PC-3 (cell line): ENCODE measurements at regions not wholly inside any gene's neighbourhood (a gene's known extent, or its start where the extent isn't known, plus 50 kb on each side); places are given as distances from the start of the nearest gene placed in this dataset.

Experiments used
- ATAC-seq: fragments of 200-7000 bp; cut with Tn5 transposase; 2 replicates; pipeline ENCODE4 v1.9.1; 2020; ENCODE audit warnings: mild to moderate bottlenecking, moderate library complexity
- BruUV-seq: library from RNA; stranded (reverse); fragments of 400-500 nt; replicated peaks from 2 replicates; lab custom pipeline; 2021; lab: Mats Ljungman, UMichigan
- CTCF ChIA-PET: fragments of 300-600 bp; sonication (Branson Sonifier 250); formaldehyde crosslinking; loops from one replicate; lab custom pipeline; 2022; ENCODE audit warnings: antibody characterized with exemption; lab: Charles Lee
- POLR2A ChIA-PET: fragments of 300-600 bp; sonication (Branson Sonifier 250); formaldehyde crosslinking; loops from one replicate; lab custom pipeline; 2022; ENCODE audit warnings: antibody characterized with exemption; ENCODE audit not compliant: unreplicated experiment; lab: Charles Lee
- DNase-seq: peaks from one replicate; pipeline ENCODE4 v3.0.0-alpha.2; 2015
- H2AFZ ChIP-seq: fragments of 300-600 bp; sonication (generic); 2 replicates; pipeline ENCODE4 v1.6.0; 2016; ENCODE audit warnings: antibody characterized with exemption, low read length
- H3F3A ChIP-seq: fragments of 300-600 bp; sonication (generic); one replicate; pipeline ENCODE4 v1.6.0; 2017; ENCODE audit warnings: antibody characterized with exemption, low read length, control low read depth, mild to moderate bottlenecking; ENCODE audit not compliant: unreplicated experiment
- H3K27ac ChIP-seq: fragments of 300-600 bp; sonication (generic); 2 replicates; pipeline ENCODE4 v1.5.1; 2016; ENCODE audit warnings: mild to moderate bottlenecking, low read length
- H3K27me3 ChIP-seq: fragments of 300-600 bp; sonication (generic); 2 replicates; pipeline ENCODE4 v1.6.1; 2016; ENCODE audit warnings: low read length, mixed read lengths
- H3K36me3 ChIP-seq: fragments of 300-600 bp; sonication (generic); 2 replicates; pipeline ENCODE4 v1.6.1; 2016; ENCODE audit warnings: low read depth, mixed run types, low read length, mixed read lengths
- H3K4me1 ChIP-seq: fragments of 300-600 bp; sonication (generic); 2 replicates; pipeline ENCODE4 v1.5.1; 2016; ENCODE audit warnings: low read length; ENCODE audit not compliant: insufficient read depth
- H3K4me2 ChIP-seq: fragments of 300-600 bp; sonication (generic); 2 replicates; pipeline ENCODE4 v1.6.0; 2016; ENCODE audit warnings: low read length
- H3K4me3 ChIP-seq: fragments of 300-600 bp; sonication (generic); 2 replicates; pipeline ENCODE4 v1.5.1; 2016; ENCODE audit warnings: mild to moderate bottlenecking, low read length, mixed read lengths
- H3K79me2 ChIP-seq: fragments of 300-600 bp; sonication (generic); 2 replicates; pipeline ENCODE4 v1.6.1; 2017; ENCODE audit warnings: low read length, mixed read lengths
- H3K9ac ChIP-seq: fragments of 300-600 bp; sonication (generic); 2 replicates; pipeline ENCODE4 v1.6.0; 2016; ENCODE audit warnings: mild to moderate bottlenecking, low read length
- H3K9me2 ChIP-seq: fragments of 300-600 bp; sonication (generic); replicated peaks from 2 replicates; pipeline ENCODE4 v1.6.1; 2016; ENCODE audit warnings: mixed run types, low read length, mixed read lengths
- H3K9me3 ChIP-seq: fragments of 300-600 bp; sonication (generic); 2 replicates; pipeline ENCODE4 v1.6.1; 2016; ENCODE audit warnings: low read length, mixed read lengths
- H4K20me1 ChIP-seq: fragments of 300-600 bp; sonication (generic); 2 replicates; pipeline ENCODE4 v1.6.1; 2016; ENCODE audit warnings: low read length, mixed read lengths
- CTCF ChIP-seq: fragments of 300-600 bp; sonication (generic); conservative IDR thresholded peaks from 2 replicates; pipeline ENCODE4 v1.5.1; 2017; ENCODE audit warnings: antibody characterized with exemption, low read depth, mild to moderate bottlenecking, low read length
- EZH2 ChIP-seq: fragments of 300-600 bp; sonication (generic); IDR thresholded peaks from one replicate; pipeline ENCODE4 v1.6.1; 2017; ENCODE audit warnings: antibody characterized with exemption, mild to moderate bottlenecking, low read length; ENCODE audit not compliant: unreplicated experiment
- EZH2phosphoT487 ChIP-seq: fragments of 300-600 bp; sonication (generic); IDR thresholded peaks from 2 replicates; pipeline ENCODE4 v1.6.1; 2018; ENCODE audit warnings: mild to moderate bottlenecking, antibody characterized with exemption, low read length, borderline replicate concordance
- intact Hi-C: fragments of 100-400 bp; cut with micrococcal nuclease; formaldehyde crosslinking; loops from 2 replicates; pipeline ENCODE4 v1.9.0; 2023

DNA sequence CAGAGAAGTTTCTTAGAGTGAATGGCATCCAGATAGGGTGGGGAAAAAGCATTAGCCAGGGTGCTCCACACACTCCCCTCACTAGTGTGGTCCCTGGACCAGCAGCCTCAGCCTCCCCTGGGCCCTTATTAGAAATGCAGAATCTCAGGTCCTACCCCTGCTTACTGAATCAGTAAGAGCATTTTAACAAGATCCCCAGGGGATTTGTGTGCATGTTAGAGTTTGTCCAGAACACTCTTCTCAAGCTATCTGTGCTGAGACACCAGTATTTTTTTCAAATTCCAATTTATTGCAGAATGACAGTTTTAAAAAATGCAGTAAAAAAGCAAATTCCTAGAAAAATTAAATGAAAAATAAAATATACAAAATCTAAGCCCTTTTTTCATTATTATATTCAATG is 123.1 kb downstream of the MIAT start:
- Histone ChIP-seq H3K4me2 (no peak overlapping the region), H3K4me1 (no peaks in the 10 kb centered on the region), H4K20me1 (no peaks in the 10 kb centered on the region), H3K27me3 (no peaks in the 10 kb centered on the region), H3K4me3 (no peak overlapping the region), H2AFZ (no peak overlapping the region), H3K36me3 (no peaks in the 10 kb centered on the region), H3F3A (no peaks in the 10 kb centered on the region), H3K9me3 (no peaks in the 10 kb centered on the region), H3K9me2 (no peaks in the 10 kb centered on the region), H3K79me2 (no peaks in the 10 kb centered on the region), H3K27ac (no peak overlapping the region), H3K9ac (no peak overlapping the region)
- DNase-seq (no peak), ATAC-seq (no peak)
- no TSS peak for BruUV-seq
- CTCF ChIA-PET, result no interaction called here
- intact Hi-C loops, result no loop called here
- POLR2A ChIA-PET, result no interaction called here
- no peak for TF ChIP-seq EZH2phosphoT487
- TF ChIP-seq EZH2, result no peak
- no peak for TF ChIP-seq CTCF

DNA sequence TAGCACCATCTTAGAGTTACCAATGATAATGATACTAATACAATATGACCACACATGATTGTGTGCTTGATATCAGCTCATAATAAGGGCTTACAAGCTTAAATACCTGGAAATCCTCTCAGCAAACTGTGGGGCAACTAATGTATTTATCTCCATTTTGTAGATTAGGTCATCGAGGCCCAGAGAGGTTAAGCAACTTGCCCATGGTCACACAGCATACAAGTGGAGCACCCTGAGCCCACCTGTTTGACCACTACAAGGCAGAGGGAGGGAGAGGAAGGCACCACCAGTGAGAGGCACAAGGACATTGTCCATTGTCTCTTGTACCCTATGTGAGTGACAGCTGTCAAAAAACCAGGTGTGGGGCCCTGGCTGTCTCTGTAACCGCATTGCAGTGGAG is 123.7 kb downstream of the MIAT start:
- H3K4me2 ChIP-seq, result no peak overlapping the region
- no peaks in the 10 kb centered on the region for H3K9me3 ChIP-seq
- H3K9ac ChIP-seq, result no peak overlapping the region
- ATAC-seq, result no peak
- H3K4me3 ChIP-seq, result no peak overlapping the region
- ChIA-PET CTCF (no interaction called here), POLR2A (no interaction called here)
- H4K20me1 ChIP-seq, result no peaks in the 10 kb centered on the region
- H3K27me3 ChIP-seq, result no peaks in the 10 kb centered on the region
- no peak for DNase-seq
- intact Hi-C loops, result no loop called here
- H3K79me2 ChIP-seq, result no peaks in the 10 kb centered on the region
- H3K4me1 ChIP-seq, result no peaks in the 10 kb centered on the region
- no peaks in the 10 kb centered on the region for H3K36me3 ChIP-seq
- no peak overlapping the region for H3K27ac ChIP-seq
- H3K9me2 ChIP-seq, result no peaks in the 10 kb centered on the region
- H2AFZ ChIP-seq, result no peak overlapping the region
- BruUV-seq, result no TSS peak
- no peak for TF ChIP-seq CTCF
- TF ChIP-seq EZH2, result no peak
- TF ChIP-seq EZH2phosphoT487, result no peak
- H3F3A ChIP-seq, result no peaks in the 10 kb centered on the region

GRCh38 chr22:26781596-26781995 is 124.2 kb downstream of the MIAT start:
- ChIA-PET POLR2A (no interaction called here), CTCF (no interaction called here)
- Histone ChIP-seq H3K27ac (no peak overlapping the region), H3F3A (no peaks in the 10 kb centered on the region), H3K79me2 (no peaks in the 10 kb centered on the region), H3K27me3 (no peaks in the 10 kb centered on the region), H4K20me1 (no peaks in the 10 kb centered on the region), H3K4me2 (no peak overlapping the region), H3K9ac (no peak overlapping the region), H3K9me2 (no peaks in the 10 kb centered on the region), H3K36me3 (no peaks in the 10 kb centered on the region), H3K9me3 (no peaks in the 10 kb centered on the region), H3K4me3 (no peak overlapping the region), H2AFZ (no peak overlapping the region), H3K4me1 (no peaks in the 10 kb centered on the region)
- ATAC-seq (no peak), DNase-seq (no peak)
- intact Hi-C loops, result no loop called here
- no TSS peak for BruUV-seq
- TF ChIP-seq EZH2phosphoT487, result no peak
- TF ChIP-seq CTCF, result no peak
- no peak for TF ChIP-seq EZH2
